GM12872 (cell line): ENCODE measurements at regions not wholly inside any gene's neighbourhood (a gene's known extent, or its start where the extent isn't known, plus 50 kb on each side); places are given as distances from the start of the nearest gene placed in this dataset.

ENCODE experiments used
- TF ChIP-seq, protein P1 (sequence below): IDR thresholded peaks from 3 replicates; pipeline ENCODE4 v1.5.1; 2011; ENCODE audit warnings: low read depth, mild to moderate bottlenecking, low read length, moderate library complexity; ENCODE audit not compliant: insufficient read depth

- TF ChIP-seq, protein P1, sequence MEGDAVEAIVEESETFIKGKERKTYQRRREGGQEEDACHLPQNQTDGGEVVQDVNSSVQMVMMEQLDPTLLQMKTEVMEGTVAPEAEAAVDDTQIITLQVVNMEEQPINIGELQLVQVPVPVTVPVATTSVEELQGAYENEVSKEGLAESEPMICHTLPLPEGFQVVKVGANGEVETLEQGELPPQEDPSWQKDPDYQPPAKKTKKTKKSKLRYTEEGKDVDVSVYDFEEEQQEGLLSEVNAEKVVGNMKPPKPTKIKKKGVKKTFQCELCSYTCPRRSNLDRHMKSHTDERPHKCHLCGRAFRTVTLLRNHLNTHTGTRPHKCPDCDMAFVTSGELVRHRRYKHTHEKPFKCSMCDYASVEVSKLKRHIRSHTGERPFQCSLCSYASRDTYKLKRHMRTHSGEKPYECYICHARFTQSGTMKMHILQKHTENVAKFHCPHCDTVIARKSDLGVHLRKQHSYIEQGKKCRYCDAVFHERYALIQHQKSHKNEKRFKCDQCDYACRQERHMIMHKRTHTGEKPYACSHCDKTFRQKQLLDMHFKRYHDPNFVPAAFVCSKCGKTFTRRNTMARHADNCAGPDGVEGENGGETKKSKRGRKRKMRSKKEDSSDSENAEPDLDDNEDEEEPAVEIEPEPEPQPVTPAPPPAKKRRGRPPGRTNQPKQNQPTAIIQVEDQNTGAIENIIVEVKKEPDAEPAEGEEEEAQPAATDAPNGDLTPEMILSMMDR: no peak
Observed at GRCh38 chr6:90938122-90938521, 351.2 kb upstream of the MAP3K7 start.

- TF ChIP-seq, protein P1: no peak
Observed at GRCh38 chr6:90936286-90936685, 349.4 kb upstream of the MAP3K7 start.

DNA sequence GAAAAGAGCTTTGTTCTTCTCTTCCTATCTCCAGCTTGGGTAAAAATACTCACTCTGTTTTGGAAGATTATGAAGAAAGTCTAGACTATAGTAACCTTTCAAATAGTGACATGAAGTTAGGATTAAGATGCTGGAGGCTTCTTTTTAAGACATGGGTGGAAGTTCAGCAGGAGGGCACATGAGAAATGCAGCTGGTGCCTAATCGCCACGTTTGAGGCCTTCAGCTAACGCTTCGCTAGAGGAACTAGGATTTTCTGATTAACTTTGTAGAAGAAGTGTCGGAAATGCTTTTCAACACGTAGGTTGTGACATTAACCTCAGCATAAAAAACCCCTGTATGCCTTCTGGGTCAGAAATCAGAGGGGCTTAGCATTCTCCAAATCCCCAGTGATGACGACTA lies 348.1 kb upstream of the MAP3K7 start:
- TF ChIP-seq, protein P1: no peak

DNA sequence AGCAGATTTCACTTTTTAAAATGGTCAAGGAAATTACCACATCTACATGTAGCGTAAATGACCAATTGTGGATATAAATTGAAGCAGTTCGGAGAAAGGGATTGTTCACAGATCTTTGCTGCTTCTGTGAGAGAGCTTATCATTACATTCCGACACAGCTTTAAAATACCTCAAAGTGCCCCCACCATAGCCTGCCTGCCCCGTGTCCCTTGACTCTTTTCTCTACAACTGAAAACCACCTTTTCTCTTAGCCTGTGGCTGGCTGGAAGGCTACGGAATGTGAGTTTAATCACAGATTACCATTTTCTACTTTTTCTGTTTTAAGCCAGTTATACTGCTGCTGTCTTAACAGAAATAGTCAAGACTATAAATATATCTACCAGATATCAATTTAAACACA lies 347.2 kb upstream of the MAP3K7 start:
- TF ChIP-seq, protein P1: no peak

DNA sequence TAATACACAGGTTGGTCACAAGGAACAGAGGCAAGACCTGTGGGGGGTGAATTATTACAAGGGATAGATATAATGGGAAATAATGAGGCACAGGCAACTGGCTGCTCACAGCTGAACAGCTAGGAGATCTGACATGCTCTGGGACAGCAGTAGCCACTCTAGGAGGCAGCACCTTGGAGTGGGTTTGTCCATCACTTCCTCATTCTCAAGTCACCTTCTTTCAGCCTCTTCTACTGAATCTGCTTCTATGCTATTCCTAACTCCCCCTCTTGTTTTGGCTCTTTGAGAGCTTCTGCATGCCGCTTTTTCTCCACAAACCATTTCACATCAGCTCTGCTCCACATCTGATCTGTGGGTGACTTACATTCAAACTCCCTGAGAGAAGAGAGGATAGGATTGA lies 345.5 kb upstream of the MAP3K7 start:
- TF ChIP-seq, protein P1: no peak

DNA sequence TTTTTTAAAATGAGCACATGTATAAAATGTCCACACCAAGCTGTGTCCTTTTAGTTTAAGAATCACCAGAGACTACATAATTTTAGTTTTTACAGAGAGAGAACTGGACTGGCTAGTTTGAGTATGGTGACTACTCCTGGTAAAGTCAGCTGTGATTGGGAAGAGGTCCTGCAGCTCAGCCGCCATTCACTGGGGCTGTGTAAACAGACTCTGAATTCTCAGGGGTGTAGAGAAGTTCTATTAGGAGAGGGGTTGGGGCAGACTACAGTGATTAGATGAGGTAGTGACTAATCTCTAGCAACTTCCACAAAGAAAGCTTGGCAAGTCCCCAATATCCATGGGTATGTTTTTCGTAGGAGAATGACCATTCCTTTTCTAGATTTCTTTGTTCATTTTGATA lies 341.2 kb upstream of the MAP3K7 start:
- TF ChIP-seq, protein P1: no peak

DNA sequence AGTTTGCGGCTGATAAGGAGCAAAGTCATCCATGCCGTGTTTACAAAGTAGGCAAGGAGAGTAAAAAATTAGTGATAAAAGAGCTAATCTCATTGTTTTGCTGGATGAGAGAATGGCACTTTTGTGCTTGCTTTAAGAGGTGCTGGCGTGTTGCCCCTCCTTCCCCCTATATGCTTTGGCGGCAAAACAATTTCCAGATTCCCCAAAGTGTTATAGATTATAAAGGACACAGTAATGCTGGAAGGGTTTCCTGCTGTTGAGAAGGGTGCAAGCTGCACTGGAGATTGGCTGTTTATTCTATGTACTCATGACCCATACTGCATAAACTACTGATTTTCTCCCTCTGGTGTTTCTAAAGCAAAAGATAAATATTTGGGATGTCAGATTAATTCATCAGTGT lies 338.9 kb upstream of the MAP3K7 start:
- TF ChIP-seq, protein P1: no peak

DNA sequence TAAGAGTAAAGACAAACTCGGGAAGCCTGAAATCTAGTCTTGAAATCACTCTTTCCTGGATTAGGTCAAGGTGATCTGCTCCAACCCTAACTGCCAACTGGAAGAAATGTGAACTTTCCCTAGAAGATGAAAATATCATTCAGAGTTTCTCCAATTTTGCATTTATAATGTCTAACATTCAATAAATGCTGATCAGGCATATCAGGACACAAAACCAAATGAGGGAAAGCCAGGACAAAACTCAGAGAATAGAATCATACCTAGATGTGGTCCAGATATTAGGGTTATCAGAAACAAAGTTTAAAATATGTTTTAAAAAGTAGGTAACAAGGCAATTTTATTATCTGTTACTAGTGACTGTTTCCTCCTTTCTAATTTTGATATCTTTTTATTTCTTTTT lies 335.5 kb upstream of the MAP3K7 start:
- TF ChIP-seq, protein P1: no peak
